WERI-Rb-1 (cell line): ENCODE measurements at regions not wholly inside any gene's neighbourhood (a gene's known extent, or its start where the extent isn't known, plus 50 kb on each side); places are given as distances from the start of the nearest gene placed in this dataset.
"Not testable (repeated sequence)": the region's sequence is repeated elsewhere in the genome, so short reads cannot be mapped to it uniquely, and the experiment has no call there.

Experiments
- DNase-seq: peaks from one replicate; pipeline ENCODE4 v3.0.0-alpha.2; 2020
- H3K27ac ChIP-seq: fragments of 250-450 bp; sonication (Bioruptor Pico); 2 replicates; pipeline ENCODE4 v1.5.1; 2020; ENCODE audit warnings: mild to moderate bottlenecking, moderate library complexity
- H3K27me3 ChIP-seq: fragments of 250-450 bp; sonication (Bioruptor Pico); 2 replicates; pipeline ENCODE4 v1.5.1; 2021; ENCODE audit warnings: mild to moderate bottlenecking, low read depth, moderate library complexity; ENCODE audit not compliant: insufficient read depth, severe bottlenecking
- H3K36me3 ChIP-seq: fragments of 250-450 bp; sonication (Bioruptor Pico); 2 replicates; pipeline ENCODE4 v1.5.1; 2020; ENCODE audit warnings: mild to moderate bottlenecking, moderate library complexity
- H3K4me3 ChIP-seq: 2 replicates; pipeline ENCODE4 v1.5.1; 2011; ENCODE audit warnings: low read depth, mild to moderate bottlenecking, control low read depth, low read length
- H3K9me3 ChIP-seq: fragments of 250-450 bp; sonication (Bioruptor Pico); 2 replicates; pipeline ENCODE4 v1.5.1; 2021; ENCODE audit warnings: mild to moderate bottlenecking, moderate library complexity; ENCODE audit not compliant: severe bottlenecking
- CTCF ChIP-seq: IDR thresholded peaks from 2 replicates; pipeline ENCODE4 v1.5.1; 2011; ENCODE audit warnings: low read depth, mild to moderate bottlenecking, control low read depth, inconsistent platforms, low read length

GRCh38 chr7:25050223-25050622 lies 70.2 kb upstream of the OSBPL3 start:
- Histone ChIP-seq H3K27ac (no peak overlapping the region), H3K4me3 (no peak overlapping the region), H3K9me3 (no peaks in the 10 kb centered on the region), H3K36me3 (no peaks in the 10 kb centered on the region), H3K27me3 (no peaks in the 10 kb centered on the region)
- DNase-seq, result no peak
- TF ChIP-seq CTCF, result no peak

GRCh38 chr7:25048444-25048834 lies 68.5 kb upstream of the OSBPL3 start:
- Histone ChIP-seq H3K27ac (no peak overlapping the region), H3K9me3 (no peaks in the 10 kb centered on the region), H3K4me3 (no peak overlapping the region), H3K36me3 (no peaks in the 10 kb centered on the region), H3K27me3 (no peaks in the 10 kb centered on the region)
- no peak for DNase-seq
- TF ChIP-seq CTCF, result no peak

GRCh38 chr7:25047571-25048443 lies 67.8 kb upstream of the OSBPL3 start:
- H3K4me3 ChIP-seq, DNase-seq, H3K27me3 ChIP-seq, H3K36me3 ChIP-seq, H3K27ac ChIP-seq, H3K9me3 ChIP-seq: not testable (repeated sequence)

- H3K9me3 ChIP-seq, result no peaks in the 10 kb centered on the region
- no peaks in the 10 kb centered on the region for H3K36me3 ChIP-seq
- DNase-seq, result no peak
- H3K27ac ChIP-seq, result no peak overlapping the region
- H3K4me3 ChIP-seq, result no peak overlapping the region
- no peaks in the 10 kb centered on the region for H3K27me3 ChIP-seq
- TF ChIP-seq CTCF, result no peak
These were observed 57.3 kb upstream of the OSBPL3 start for GRCh38 chr7:25037325-25037724.

GRCh38 chr7:25035274-25035673 lies 55.3 kb upstream of the OSBPL3 start:
- no peak overlapping the region for H3K27ac ChIP-seq
- no peak for DNase-seq
- H3K36me3 ChIP-seq, result no peaks in the 10 kb centered on the region
- no peak for TF ChIP-seq CTCF
- no peaks in the 10 kb centered on the region for H3K27me3 ChIP-seq
- no peak overlapping the region for H3K4me3 ChIP-seq
- no peaks in the 10 kb centered on the region for H3K9me3 ChIP-seq

GRCh38 chr7:25034136-25034535 lies 54.2 kb upstream of the OSBPL3 start:
- Histone ChIP-seq H3K36me3 (no peaks in the 10 kb centered on the region), H3K4me3 (no peak overlapping the region), H3K9me3 (no peaks in the 10 kb centered on the region), H3K27ac (no peak overlapping the region), H3K27me3 (no peaks in the 10 kb centered on the region)
- TF ChIP-seq CTCF, result no peak
- DNase-seq, result no peak
